GM12872 (cell line): ENCODE measurements at regions not wholly inside any gene's neighbourhood (a gene's known extent, or its start where the extent isn't known, plus 50 kb on each side); places are given as distances from the start of the nearest gene placed in this dataset.

ENCODE experiments used
- TF ChIP-seq, protein P1 (sequence below): IDR thresholded peaks from 3 replicates; pipeline ENCODE4 v1.5.1; 2011; ENCODE audit warnings: low read depth, mild to moderate bottlenecking, low read length, moderate library complexity; ENCODE audit not compliant: insufficient read depth

DNA sequence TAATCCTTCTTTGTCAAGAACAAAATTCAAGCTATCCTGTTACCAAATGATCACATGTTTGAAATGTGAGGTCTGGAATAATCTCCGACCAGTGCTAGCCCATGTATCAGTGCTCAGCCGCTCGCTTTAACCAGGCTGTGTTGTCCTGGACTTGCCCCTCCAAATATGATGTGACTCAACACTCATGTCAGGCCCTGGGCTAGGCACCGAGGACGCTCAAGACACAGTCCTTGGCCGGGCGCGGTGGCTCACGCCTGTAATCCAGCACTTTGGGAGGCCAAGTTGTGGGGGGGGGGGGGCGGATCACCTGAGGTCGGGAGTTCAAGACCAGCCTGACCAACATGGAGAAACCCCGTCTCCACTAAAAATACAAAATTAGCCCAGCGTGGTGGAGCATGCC is 54.1 kb upstream of the WNT7B start:
- TF ChIP-seq, protein P1, sequence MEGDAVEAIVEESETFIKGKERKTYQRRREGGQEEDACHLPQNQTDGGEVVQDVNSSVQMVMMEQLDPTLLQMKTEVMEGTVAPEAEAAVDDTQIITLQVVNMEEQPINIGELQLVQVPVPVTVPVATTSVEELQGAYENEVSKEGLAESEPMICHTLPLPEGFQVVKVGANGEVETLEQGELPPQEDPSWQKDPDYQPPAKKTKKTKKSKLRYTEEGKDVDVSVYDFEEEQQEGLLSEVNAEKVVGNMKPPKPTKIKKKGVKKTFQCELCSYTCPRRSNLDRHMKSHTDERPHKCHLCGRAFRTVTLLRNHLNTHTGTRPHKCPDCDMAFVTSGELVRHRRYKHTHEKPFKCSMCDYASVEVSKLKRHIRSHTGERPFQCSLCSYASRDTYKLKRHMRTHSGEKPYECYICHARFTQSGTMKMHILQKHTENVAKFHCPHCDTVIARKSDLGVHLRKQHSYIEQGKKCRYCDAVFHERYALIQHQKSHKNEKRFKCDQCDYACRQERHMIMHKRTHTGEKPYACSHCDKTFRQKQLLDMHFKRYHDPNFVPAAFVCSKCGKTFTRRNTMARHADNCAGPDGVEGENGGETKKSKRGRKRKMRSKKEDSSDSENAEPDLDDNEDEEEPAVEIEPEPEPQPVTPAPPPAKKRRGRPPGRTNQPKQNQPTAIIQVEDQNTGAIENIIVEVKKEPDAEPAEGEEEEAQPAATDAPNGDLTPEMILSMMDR = no peak

DNA sequence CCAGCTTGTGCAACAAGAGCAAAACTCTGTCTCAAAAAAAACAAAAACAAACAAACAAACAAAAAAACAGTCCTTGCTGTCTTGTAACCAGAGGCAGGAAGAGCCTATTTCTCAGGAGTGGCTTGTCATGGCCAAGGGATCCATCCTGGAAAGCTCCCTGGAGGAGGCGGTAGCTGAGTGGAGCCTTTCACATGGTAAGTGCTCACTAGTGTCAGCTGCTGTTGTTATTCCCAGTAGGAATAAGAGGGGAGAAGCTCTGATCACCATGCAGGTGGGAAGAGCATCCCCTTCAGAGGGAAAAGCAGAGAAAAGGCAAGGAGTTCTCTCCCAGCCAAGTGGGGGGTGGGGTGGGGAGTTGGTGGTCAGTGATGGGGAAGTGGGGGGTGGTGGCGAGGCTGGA is 54.6 kb upstream of the WNT7B start:
- TF ChIP-seq, protein P1 = no peak

DNA sequence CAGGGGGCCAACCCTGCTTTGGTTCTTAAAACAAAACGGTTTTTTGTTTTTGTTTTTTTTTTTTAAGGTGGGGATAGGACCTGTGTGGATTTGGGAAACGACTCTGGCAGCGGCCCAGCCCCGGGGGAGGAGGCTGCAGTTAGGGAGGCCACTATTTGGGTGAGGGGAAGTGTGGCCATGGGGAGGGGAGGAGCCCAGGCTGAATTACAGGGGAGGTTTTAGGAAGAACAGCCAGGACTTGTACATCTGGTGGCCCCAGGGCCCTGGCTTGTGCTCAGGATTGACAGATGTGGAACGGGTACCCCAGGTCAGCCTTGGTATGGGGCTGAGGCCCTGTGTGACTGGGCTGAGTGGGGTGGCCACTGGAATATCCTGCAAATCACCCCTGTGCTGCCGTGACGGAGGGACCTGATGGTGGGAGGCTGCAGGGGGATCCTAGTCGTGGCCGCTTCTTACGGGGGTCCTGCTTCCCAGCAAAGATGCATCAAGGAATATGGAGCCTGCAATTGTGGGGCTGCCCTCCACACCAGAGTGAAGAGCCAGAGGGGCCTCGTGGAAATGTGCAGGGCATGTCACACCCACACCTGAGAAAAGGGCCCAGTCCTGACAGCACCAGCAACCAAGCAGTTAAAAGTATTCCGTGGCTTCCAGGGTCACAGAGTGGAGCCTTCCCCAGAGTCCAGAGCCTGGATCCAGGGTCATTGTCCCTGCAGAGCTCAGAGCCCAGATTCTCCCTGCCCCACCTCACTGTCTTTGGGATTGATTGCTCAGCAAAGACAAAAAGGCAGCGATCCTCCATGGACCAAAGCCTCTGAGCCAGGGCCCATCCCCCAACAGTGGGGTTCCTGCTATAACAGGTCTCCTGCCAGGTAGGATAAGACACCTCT is 55.2 kb upstream of the WNT7B start:
- TF ChIP-seq, protein P1 = no peak

DNA sequence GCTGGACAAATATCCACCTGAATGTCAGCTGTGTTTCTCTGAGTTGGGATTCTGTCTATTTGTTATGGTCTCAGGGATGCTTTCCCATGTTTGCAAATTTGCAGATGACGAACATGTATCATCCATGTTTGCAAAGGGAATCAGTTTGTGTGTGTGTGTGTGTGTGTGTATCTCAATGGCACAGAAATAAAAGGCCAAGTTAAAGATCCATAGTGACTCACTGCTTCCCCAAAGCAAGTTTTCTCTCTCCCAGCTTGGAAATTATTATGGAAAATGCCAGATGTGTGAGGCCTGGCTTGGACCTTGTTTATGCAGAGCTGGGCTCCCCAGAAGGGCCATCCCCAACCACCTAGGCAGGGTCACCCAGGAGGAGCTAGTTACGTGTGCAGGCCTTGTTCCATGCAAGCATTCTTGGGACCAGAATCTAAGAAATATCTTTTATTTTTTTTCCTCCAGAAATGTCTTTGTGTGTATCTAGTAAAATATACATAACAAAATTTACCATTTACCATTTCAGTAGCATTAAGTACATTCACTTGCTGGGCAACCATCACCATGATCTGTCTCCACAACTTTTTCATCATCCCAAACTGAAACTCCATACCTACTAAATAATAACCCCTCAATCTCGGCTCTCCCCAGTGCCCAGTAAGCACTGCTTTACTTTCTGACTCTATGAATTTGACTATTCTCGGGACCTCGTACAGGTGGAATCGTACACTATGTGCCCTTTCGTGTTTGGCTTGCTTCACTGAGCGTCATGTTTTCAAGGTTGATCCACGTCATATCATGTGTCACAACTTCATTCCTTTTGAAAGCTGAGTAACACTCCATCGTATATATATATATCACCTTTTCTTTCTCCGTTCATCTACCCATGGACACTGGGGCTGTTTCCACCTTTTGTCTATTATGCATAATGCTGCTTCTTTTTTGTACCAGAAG is 56.6 kb upstream of the WNT7B start:
- TF ChIP-seq, protein P1 = no peak

DNA sequence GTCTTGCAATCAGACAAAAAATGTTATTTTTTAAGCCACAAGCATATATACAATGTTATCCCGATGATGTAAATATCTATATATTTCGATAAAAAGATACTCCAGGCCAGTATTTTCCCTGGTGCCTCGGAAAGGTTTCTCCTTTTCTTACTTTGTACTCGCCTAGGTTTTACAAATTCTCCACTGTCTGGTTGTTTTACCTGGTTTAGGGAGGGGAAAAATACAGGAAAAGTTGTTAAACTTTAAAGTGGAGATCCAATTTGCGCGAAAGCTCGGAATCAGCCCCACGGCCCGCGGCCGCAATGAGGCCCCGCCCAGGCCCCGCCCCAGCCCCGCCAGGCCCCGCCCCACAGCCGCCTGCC is 58.4 kb upstream of the WNT7B start:
- TF ChIP-seq, protein P1 = no peak

DNA sequence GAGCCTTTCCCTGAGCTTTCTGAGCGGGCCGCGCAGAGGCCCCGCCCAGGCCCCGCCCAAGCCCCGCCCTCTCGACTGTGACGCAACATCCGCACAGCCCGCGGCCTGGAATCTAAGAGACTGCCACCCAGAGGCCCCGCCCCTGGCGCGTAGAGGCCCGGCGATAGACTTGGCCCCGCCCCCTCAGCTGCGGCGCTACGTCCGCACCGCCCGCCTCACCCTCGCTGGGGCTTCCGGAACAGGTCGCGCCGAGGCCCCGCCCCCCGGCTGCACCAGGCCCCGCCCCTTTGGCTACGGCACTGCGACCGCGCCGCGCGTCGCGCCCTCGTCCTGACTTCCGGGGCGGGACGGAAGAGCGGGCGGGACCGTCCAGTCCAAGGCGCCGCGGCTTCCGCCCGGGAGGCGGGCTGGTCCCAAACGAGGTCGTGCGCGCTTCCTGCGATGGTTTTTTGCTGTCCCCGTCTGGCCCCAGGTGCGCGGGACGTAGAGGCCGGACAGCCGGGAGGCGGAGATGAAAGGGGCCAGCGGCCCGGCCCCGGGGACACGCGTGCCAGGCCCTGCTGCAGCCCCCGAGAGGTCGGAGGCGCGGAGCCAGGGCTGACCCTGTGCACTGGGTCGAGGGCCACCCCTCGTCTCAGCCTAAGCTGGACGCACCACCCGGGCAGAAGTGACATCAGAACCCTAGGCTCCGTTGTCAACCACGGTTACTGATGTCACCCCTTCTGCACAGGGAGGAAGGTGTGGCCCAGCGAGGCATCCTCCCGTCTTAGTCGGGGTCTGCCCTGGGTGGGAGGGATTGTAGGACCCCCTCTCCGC is 59.0 kb upstream of the WNT7B start:
- TF ChIP-seq, protein P1 = no peak
